ENCODE measurements at regions not wholly inside any gene's neighbourhood (a gene's known extent, or its start where the extent isn't known, plus 50 kb on each side); places are given as distances from the start of the nearest gene placed in this dataset.

- TF ChIP-seq REST (IDR thresholded peaks at IDR 0.05; ENCODE audit: unreplicated experiment) (no peak), ETS1 (IDR thresholded peaks at IDR 0.05) (no peak), JUNB (IDR thresholded peaks at IDR 0.05; ENCODE audit: unreplicated experiment) (no peak), POLR2AphosphoS5 (IDR thresholded peaks at IDR 0.05; ENCODE audit: low read depth) (no peak), NANOG (IDR thresholded peaks at IDR 0.05; ENCODE audit: borderline replicate concordance) (no peak), CREB1 (CRISPR knock-in tag; IDR thresholded peaks at IDR 0.05; ENCODE audit: low read depth) (no peak), STAT1 (IDR thresholded peaks at IDR 0.05; ENCODE audit: unreplicated experiment) (no peak), CTCF (conservative IDR thresholded peaks at IDR 0.05; ENCODE audit: low read depth in 2 of 2) (no peak), EZH2phosphoT487 (IDR thresholded peaks at IDR 0.05; ENCODE audit: unreplicated experiment) (no peak)
These were observed 129.0 kb downstream of the GPAM start (continued) for GRCh38 chr10:112054516-112054915.

- Histone ChIP-seq H3K4me2 (no peak overlapping the region), H3K36me3 (ENCODE audit: insufficient read depth) (no peaks in the 10 kb centered on the region), H3K27me3 (ENCODE audit: insufficient read depth) (no peaks in the 10 kb centered on the region), H3K27ac (ENCODE audit: low read depth) (no peak overlapping the region), H3F3A (replicated peaks; ENCODE audit: low read depth) (no peaks in the 10 kb centered on the region), H3K4me1 (ENCODE audit: insufficient read depth) (no peaks in the 10 kb centered on the region), H2AFZ (no peak overlapping the region), H3K4me3 (no peak overlapping the region), H3K9me2 (ENCODE audit: insufficient read depth) (0 out of 2 replicates have a peak, but pooled peaks cover 5% of the 10 kb centered on the region), H3K79me2 (replicated peaks; ENCODE audit: insufficient read depth) (no peaks in the 10 kb centered on the region), H4K20me1 (replicated peaks; ENCODE audit: insufficient read depth) (no peaks in the 10 kb centered on the region)
- DNase-seq (ENCODE audit: low spot score), result no peak
- Mint-ChIP-seq H3K27ac (no peak overlapping the region), H3K4me1 (peaks cover under 1% of the 10 kb centered on the region; the same call in 1 of the 3 replicates), H3K4me3 (no peak overlapping the region), H3K9me3 (no peaks in the 10 kb centered on the region), H3K36me3 (ENCODE audit: low read depth) (no peaks in the 10 kb centered on the region), H3K27me3 (ENCODE audit: insufficient read depth, low read depth, poor library complexity) (no peaks in the 10 kb centered on the region)
- no peak for ATAC-seq
- TF ChIP-seq EZH2phosphoT487 (IDR thresholded peaks at IDR 0.05; ENCODE audit: unreplicated experiment), result no peak
- TF ChIP-seq REST (IDR thresholded peaks at IDR 0.05; ENCODE audit: unreplicated experiment), result no peak
- no peak for TF ChIP-seq POLR2AphosphoS5 (IDR thresholded peaks at IDR 0.05; ENCODE audit: low read depth)
- TF ChIP-seq EZH2 (IDR thresholded peaks at IDR 0.05; ENCODE audit: low read depth, unreplicated experiment), result no peak
- TF ChIP-seq JUNB (IDR thresholded peaks at IDR 0.05; ENCODE audit: unreplicated experiment), result no peak
- TF ChIP-seq NANOG (IDR thresholded peaks at IDR 0.05; ENCODE audit: borderline replicate concordance), result no peak
- TF ChIP-seq ZNF331 (CRISPR knock-in tag; IDR thresholded peaks at IDR 0.05; ENCODE audit: low read depth), result no peak
These were observed 126.5 kb downstream of the GPAM start for GRCh38 chr10:112057072-112057471.
